SH-SY5Y (cell line): ENCODE measurements at regions not wholly inside any gene's neighbourhood (a gene's known extent, or its start where the extent isn't known, plus 50 kb on each side); places are given as distances from the start of the nearest gene placed in this dataset.

ENCODE experiments used
- GATA2 ChIP-seq: IDR thresholded peaks from 2 replicates; pipeline ENCODE4 v1.6.1; 2011; ENCODE audit warnings: mild to moderate bottlenecking, low read depth, low read length
- GATA3 ChIP-seq: IDR thresholded peaks from 2 replicates; pipeline ENCODE4 v1.6.1; 2011; ENCODE audit warnings: low read depth, mild to moderate bottlenecking, low read length, moderate library complexity

- TF ChIP-seq GATA2 (no peak), GATA3 (no peak)
Measured at GRCh38 chr20:61117725-61118124, 134.3 kb upstream of the CDH4 start.
